Ovary (tissue), 3 donors: ENCODE measurements at regions not wholly inside any gene's neighbourhood (a gene's known extent, or its start where the extent isn't known, plus 50 kb on each side); places are given as distances from the start of the nearest gene placed in this dataset.

Source experiments
- EP300 ChIP-seq: sonication (generic); formaldehyde crosslinking; IDR thresholded peaks from one replicate; pipeline ENCODE4 v1.6.1; 2017; ENCODE audit warnings: antibody characterized with exemption
- POLR2A ChIP-seq: fragments of 450-650 bp; IDR thresholded peaks from one replicate; pipeline ENCODE4 v1.6.1; 2017; ENCODE audit warnings: antibody characterized with exemption, mild to moderate bottlenecking, moderate library complexity
- TF ChIP-seq, protein P1 (sequence below), 3 donors: fragments of 450-650 bp in 2 of 3; fragments of 200-600 bp in 1 of 3; IDR thresholded peaks; one replicate each; pipeline versions ENCODE4 v1.5.1 to v1.8.0; 2016 to 2022; ENCODE audit warnings: antibody characterized with exemption in 3 of 3, mild to moderate bottlenecking in 1 of 3
- donor health status: DM: no; HTN: no; CAD: no.

DNA sequence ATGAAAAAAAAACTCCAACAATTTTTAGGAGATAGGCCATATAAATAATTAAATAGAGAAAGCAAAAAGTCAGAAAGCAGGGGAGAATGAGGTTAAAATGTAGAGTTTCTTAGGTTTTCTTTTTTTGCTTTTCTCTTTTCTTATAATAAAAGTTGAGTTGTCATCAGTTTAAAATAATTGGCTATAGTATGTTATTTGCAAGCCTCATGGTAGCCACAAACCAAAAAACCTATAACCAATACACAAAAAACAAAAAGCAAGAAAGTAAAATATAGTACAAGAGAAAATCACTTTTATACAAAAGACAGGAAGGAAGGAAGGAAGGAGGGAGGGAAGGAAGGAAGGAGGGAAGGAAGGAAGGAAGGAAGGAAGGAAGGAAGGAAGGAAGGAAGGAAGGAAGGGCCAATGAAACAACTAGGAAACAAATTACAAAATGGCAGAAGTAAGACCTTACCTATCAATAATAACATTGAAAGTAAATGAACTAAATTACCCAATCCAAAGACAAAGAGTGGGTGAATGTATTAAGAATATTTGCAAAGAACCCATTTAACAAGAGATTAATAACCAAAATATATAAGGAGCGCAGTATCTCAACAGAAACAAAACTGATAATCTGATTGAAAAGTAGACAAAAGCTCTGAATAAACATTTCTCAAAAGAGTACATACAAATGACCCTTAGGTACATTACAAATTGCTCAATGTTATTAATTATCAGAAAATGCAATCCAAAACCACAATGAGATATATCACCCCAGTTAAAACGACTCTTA is 541.3 kb upstream of the LRRTM4 start:
- no peak for TF ChIP-seq EP300
- TF ChIP-seq, protein P1, sequence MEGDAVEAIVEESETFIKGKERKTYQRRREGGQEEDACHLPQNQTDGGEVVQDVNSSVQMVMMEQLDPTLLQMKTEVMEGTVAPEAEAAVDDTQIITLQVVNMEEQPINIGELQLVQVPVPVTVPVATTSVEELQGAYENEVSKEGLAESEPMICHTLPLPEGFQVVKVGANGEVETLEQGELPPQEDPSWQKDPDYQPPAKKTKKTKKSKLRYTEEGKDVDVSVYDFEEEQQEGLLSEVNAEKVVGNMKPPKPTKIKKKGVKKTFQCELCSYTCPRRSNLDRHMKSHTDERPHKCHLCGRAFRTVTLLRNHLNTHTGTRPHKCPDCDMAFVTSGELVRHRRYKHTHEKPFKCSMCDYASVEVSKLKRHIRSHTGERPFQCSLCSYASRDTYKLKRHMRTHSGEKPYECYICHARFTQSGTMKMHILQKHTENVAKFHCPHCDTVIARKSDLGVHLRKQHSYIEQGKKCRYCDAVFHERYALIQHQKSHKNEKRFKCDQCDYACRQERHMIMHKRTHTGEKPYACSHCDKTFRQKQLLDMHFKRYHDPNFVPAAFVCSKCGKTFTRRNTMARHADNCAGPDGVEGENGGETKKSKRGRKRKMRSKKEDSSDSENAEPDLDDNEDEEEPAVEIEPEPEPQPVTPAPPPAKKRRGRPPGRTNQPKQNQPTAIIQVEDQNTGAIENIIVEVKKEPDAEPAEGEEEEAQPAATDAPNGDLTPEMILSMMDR (IDR thresholded peaks at IDR 0.05): no peak
- TF ChIP-seq POLR2A: no peak
